DND-41 (cell line): ENCODE measurements at regions not wholly inside any gene's neighbourhood (a gene's known extent, or its start where the extent isn't known, plus 50 kb on each side); places are given as distances from the start of the nearest gene placed in this dataset.

Source experiments
- EZH2 ChIP-seq: IDR thresholded peaks from 3 replicates; pipeline ENCODE4 v1.6.1; 2012; ENCODE audit warnings: borderline replicate concordance, low read depth, mild to moderate bottlenecking, moderate library complexity, low read length, inconsistent platforms; ENCODE audit not compliant: severe bottlenecking
- TF ChIP-seq, protein P1 (sequence below): IDR thresholded peaks from 2 replicates; pipeline ENCODE4 v1.5.1; 2012; ENCODE audit warnings: borderline replicate concordance, low read length, moderate library complexity, mild to moderate bottlenecking; ENCODE audit not compliant: poor library complexity, severe bottlenecking; ENCODE audit errors: extremely low read depth

DNA sequence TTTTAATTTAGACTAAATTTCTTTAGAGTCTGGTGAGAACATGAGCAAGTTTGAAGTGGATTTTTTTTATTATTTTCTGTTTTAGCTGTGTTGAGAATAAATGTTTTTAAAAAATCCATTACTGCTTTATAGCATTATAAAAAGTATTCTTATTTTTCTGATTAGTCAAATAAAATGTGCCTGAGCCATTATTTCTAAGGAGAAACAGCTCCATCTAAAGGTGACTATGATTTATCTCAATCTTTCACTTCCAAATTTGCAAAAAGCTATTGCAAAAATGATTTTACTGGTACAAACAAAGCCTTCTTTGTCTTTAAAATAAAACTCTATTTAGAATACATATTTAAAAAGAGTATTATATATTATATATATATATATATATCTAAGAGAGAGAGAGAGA is 959.2 kb downstream of the FAM133A start:
- TF ChIP-seq, protein P1, sequence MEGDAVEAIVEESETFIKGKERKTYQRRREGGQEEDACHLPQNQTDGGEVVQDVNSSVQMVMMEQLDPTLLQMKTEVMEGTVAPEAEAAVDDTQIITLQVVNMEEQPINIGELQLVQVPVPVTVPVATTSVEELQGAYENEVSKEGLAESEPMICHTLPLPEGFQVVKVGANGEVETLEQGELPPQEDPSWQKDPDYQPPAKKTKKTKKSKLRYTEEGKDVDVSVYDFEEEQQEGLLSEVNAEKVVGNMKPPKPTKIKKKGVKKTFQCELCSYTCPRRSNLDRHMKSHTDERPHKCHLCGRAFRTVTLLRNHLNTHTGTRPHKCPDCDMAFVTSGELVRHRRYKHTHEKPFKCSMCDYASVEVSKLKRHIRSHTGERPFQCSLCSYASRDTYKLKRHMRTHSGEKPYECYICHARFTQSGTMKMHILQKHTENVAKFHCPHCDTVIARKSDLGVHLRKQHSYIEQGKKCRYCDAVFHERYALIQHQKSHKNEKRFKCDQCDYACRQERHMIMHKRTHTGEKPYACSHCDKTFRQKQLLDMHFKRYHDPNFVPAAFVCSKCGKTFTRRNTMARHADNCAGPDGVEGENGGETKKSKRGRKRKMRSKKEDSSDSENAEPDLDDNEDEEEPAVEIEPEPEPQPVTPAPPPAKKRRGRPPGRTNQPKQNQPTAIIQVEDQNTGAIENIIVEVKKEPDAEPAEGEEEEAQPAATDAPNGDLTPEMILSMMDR = no peak
- no peak for TF ChIP-seq EZH2
